ENCODE measurements at regions not wholly inside any gene's neighbourhood (a gene's known extent, or its start where the extent isn't known, plus 50 kb on each side); places are given as distances from the start of the nearest gene placed in this dataset.

DNA sequence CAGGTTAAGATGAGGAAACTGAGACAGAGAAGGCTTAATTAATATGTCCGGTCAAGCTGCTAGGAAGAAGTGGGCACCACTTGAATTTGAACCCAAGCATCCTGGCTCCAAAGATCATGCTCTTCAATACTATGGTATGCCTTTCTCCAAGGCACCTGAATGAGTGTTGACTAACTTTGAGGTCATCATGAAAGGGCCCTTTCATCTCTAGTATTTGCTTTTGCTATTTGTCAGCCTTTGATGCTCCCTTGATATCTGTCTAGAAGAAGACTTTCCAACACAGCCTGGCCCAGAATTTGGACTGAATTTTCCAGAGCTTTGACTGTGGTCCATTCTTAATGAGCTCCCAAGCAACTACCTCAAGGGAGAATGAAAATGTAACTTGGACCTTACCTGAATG, 179.1 kb upstream of the DKK2 start:
- DNase-seq (ENCODE audit: low read depth) = no peak
- in situ Hi-C loops (cut with HindIII; ENCODE audit: low pct_unique_long_range_greater_than_20kb, low sequenced_read_pairs) = no loop called here

- in situ Hi-C loops (cut with HindIII; ENCODE audit: low pct_unique_long_range_greater_than_20kb, low sequenced_read_pairs) = no loop called here
- DNase-seq (ENCODE audit: low read depth) = no peak
Observed at GRCh38 chr4:107213880-107214279, 177.8 kb upstream of the DKK2 start.

DNA sequence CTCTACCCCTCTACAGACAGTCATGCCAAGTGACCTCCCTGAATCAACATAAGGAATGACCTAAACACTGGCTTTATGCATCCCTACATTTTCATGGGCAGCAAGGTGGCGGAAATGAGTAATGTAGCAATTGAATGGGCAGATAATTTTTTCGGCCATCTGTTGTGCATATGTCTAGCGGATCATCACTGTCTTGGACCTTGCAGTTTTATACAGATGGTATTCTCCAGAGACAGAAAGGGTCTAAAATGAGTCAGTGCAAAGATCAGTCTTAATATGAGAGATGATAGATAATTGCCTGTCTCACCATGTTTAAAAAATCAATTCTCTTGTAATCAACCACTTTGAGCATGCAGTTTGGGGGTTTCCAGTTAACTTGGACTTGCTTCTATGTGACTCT, 177.3 kb upstream of the DKK2 start:
- in situ Hi-C loops (cut with HindIII; ENCODE audit: low pct_unique_long_range_greater_than_20kb, low sequenced_read_pairs) = no loop called here
- no peak for DNase-seq (ENCODE audit: low read depth)

DNA sequence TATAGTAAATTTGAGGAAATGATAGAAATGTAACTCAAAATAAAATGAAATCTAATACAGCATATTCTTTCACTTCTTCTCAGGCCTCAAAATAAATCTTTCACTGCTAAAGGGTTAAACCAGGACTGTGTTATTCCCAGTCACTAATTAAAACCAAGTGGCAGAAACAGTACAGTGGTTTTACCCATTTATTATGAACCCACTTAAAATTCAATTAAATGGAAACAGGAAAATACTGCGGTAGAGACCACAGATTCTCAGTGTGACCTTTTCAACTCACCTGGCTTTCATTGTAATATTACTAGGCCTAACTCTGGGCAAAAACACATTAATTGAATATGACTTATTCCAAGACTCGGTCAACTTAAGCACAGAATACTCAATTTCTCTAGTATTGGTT, 176.5 kb upstream of the DKK2 start:
- DNase-seq (ENCODE audit: low read depth) = no peak
- in situ Hi-C loops (cut with HindIII; ENCODE audit: low pct_unique_long_range_greater_than_20kb, low sequenced_read_pairs) = no loop called here

GRCh38 chr4:107210450-107211239, 174.5 kb upstream of the DKK2 start:
- in situ Hi-C loops (cut with HindIII; ENCODE audit: low pct_unique_long_range_greater_than_20kb, low sequenced_read_pairs) = no loop called here
- DNase-seq (ENCODE audit: low read depth) = peak; percentile 2

GRCh38 chr4:107203733-107204132, 167.6 kb upstream of the DKK2 start:
- no peak for DNase-seq (ENCODE audit: low read depth)
- in situ Hi-C loops (cut with HindIII; ENCODE audit: low pct_unique_long_range_greater_than_20kb, low sequenced_read_pairs) = no loop called here

- in situ Hi-C loops (cut with HindIII; ENCODE audit: low pct_unique_long_range_greater_than_20kb, low sequenced_read_pairs) = no loop called here
Observed at GRCh38 chr4:107202744-107203143, 166.6 kb upstream of the DKK2 start.

DNA sequence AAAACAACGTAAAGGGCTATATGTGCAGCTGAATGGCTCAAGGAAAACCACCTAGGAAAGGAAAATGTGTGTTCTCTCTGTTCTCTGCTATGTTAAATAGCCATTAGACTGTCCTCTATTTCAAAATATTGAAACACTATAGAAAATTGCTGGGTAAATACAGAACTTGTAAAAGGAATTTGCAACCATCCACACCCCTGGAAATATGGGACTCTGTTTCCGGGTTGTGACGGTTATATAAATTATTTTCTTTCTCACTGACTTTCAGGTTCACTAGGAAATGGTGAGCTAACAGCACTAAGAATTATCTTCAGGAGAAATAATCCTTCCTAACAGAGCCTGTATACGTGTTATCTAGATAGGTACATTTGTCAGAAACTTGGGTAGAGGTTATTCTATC, 161.0 kb upstream of the DKK2 start:
- in situ Hi-C loops (cut with HindIII; ENCODE audit: low pct_unique_long_range_greater_than_20kb, low sequenced_read_pairs) = no loop called here
- DNase-seq (ENCODE audit: low read depth) = no peak

More at GRCh38 chr4:107202744-107203143, 166.6 kb upstream of the DKK2 start:
- no peak for DNase-seq (ENCODE audit: low read depth)

- DNase-seq (ENCODE audit: low read depth) = no peak
- in situ Hi-C loops (cut with HindIII; ENCODE audit: low pct_unique_long_range_greater_than_20kb, low sequenced_read_pairs) = no loop called here
Observed at GRCh38 chr4:107196312-107196711, 160.2 kb upstream of the DKK2 start.

DNA sequence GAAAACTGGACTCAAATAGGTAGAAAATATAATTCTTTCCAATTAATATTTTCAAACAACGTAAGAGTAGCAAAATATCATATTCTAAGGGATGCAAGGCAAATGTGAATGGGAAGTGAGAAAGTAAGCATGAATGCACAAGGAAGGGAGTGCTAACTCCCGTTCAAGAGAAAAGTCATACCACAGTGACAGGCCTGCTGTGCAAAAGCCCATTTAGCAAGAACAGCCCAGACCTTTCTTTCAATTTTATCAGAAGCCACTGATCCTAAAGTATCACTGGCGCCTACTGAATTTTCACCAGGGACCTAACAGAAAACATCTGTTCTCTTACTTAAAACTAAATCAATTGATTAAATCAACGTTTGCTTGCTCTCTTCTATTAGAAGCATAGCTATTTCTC, 157.9 kb upstream of the DKK2 start:
- no peak for DNase-seq (ENCODE audit: low read depth)
- in situ Hi-C loops (cut with HindIII; ENCODE audit: low pct_unique_long_range_greater_than_20kb, low sequenced_read_pairs) = no loop called here

DNA sequence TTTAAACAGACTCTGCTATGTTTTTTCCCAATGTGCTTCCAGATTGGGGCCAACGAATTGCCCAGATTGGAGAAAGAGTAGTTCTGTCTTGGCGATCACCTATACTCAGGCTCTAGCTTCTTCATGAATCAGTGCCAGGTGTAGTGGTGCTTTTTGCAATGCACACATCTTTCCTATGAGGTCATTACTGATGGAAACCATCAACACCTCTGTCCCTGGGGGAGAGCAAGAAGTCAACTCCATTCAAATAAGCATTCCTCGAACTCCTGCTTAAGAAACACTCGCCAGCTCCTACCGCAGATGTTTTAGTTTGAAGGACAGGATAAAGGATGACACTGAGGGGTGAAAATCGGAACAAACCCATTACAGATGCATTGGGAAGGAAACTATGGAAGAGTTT, 156.5 kb upstream of the DKK2 start:
- in situ Hi-C loops (cut with HindIII; ENCODE audit: low pct_unique_long_range_greater_than_20kb, low sequenced_read_pairs) = no loop called here
- DNase-seq (ENCODE audit: low read depth) = no peak

DNA sequence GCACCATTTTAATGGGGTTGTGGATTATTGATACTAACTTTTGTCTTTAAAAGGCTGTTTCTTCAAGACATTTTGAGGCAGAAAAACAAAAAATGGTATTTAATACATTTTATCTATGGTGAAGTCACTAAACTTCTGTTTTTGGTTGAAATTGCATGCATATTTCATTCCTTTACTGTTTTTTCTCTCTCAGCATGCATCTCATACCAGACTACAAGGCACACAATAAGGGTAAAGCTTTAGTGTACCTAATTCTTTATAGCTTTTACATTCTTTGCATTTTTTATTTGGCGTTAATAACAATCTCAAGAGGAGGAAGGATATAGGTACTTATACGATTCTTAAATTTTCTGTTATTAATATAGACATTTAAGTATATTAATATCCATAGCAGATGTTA, 151.0 kb upstream of the DKK2 start:
- in situ Hi-C loops (cut with HindIII; ENCODE audit: low pct_unique_long_range_greater_than_20kb, low sequenced_read_pairs) = no loop called here
- no peak for DNase-seq (ENCODE audit: low read depth)

DNA sequence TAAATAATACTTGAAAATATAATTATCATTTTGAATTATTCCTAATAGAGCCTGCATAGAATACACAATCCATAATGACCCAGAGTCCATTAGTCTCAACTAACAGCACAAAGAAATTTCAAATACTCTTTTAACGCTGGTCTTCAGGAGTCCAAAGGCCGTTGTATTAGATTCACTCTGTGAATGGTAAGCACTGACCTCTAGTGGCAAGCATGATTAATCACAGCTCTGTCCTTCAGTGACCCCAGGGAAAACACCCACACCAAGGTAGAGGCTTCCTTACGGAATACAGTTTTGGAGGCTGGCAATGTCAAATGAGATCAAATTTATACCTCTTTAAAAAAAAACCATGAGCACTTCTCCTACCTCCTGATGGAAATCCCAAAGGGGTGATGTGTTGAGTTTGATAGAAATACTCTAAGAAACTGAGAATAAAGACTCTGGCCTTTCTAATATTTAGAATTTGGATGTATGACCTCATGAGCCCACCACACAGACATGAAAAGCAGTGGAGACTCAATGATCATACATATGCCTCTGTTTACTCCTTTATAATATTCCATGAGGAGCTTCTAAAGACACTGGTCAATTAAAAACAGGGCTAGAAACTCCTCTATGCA, 147.2 kb upstream of the DKK2 start:
- in situ Hi-C loops (cut with HindIII; ENCODE audit: low pct_unique_long_range_greater_than_20kb, low sequenced_read_pairs) = no loop called here
- peak; percentile 15 for DNase-seq (ENCODE audit: low read depth)

GRCh38 chr4:107182347-107182746, 146.2 kb upstream of the DKK2 start:
- DNase-seq (ENCODE audit: low read depth) = no peak
- in situ Hi-C loops (cut with HindIII; ENCODE audit: low pct_unique_long_range_greater_than_20kb, low sequenced_read_pairs) = no loop called here

- DNase-seq (ENCODE audit: low read depth) = no peak
- in situ Hi-C loops (cut with HindIII; ENCODE audit: low pct_unique_long_range_greater_than_20kb, low sequenced_read_pairs) = no loop called here
Observed at GRCh38 chr4:107166873-107167450, 130.8 kb upstream of the DKK2 start.

DNA sequence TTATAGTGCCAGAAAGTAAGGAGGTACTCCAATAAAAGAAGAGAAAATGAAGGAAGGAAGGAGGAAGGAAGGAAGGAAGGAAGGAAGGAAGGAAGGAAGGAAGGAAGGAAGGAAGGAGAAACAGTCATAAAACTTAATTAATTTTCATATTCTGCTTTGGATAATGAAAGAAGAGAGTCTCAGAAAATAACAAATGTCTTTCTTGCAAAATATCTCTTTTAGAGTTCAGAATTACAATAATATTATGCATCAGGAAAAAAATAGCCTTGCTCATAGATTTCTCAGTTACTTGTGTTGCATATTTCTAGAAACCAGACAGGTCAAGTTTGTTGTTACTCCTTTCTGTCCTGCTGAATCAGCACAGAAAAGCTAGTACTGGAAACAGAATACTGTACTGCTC, 130.1 kb upstream of the DKK2 start:
- DNase-seq (ENCODE audit: low read depth) = no peak
- in situ Hi-C loops (cut with HindIII; ENCODE audit: low pct_unique_long_range_greater_than_20kb, low sequenced_read_pairs) = no loop called here

GRCh38 chr4:107164962-107165475, 128.9 kb upstream of the DKK2 start:
- in situ Hi-C loops (cut with HindIII; ENCODE audit: low pct_unique_long_range_greater_than_20kb, low sequenced_read_pairs) = no loop called here

GRCh38 chr4:107156443-107156842, 120.3 kb upstream of the DKK2 start:
- in situ Hi-C loops (cut with HindIII; ENCODE audit: low pct_unique_long_range_greater_than_20kb, low sequenced_read_pairs) = no loop called here
- DNase-seq (ENCODE audit: low read depth) = no peak

More at GRCh38 chr4:107164962-107165475, 128.9 kb upstream of the DKK2 start:
- DNase-seq (ENCODE audit: low read depth) = no peak

DNA sequence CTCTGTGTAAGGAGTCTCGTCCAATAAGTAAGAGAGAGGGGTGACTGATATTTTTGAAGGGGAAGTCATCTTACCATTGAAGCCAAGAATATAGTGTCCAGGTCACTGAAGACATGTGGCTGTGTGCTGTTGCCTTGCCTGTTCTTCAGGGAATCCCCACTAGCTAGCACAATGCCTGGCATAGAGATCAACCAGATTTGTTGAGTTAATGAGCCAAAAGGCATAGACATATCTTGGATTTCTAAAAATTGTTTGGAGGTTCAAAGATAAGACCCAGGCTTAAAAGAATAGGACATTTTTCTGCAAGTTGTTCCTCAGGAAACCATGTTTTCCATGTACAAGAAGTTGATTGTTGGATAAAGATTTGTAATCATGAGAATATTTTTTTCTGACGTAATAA, 119.3 kb upstream of the DKK2 start:
- in situ Hi-C loops (cut with HindIII; ENCODE audit: low pct_unique_long_range_greater_than_20kb, low sequenced_read_pairs) = no loop called here

More for the DNA sequence above, 119.3 kb upstream of the DKK2 start:
- DNase-seq (ENCODE audit: low read depth) = no peak

All from Caki2 (cell line).